ENCODE measurements at regions not wholly inside any gene's neighbourhood (a gene's known extent, or its start where the extent isn't known, plus 50 kb on each side); places are given as distances from the start of the nearest gene placed in this dataset.

DNA sequence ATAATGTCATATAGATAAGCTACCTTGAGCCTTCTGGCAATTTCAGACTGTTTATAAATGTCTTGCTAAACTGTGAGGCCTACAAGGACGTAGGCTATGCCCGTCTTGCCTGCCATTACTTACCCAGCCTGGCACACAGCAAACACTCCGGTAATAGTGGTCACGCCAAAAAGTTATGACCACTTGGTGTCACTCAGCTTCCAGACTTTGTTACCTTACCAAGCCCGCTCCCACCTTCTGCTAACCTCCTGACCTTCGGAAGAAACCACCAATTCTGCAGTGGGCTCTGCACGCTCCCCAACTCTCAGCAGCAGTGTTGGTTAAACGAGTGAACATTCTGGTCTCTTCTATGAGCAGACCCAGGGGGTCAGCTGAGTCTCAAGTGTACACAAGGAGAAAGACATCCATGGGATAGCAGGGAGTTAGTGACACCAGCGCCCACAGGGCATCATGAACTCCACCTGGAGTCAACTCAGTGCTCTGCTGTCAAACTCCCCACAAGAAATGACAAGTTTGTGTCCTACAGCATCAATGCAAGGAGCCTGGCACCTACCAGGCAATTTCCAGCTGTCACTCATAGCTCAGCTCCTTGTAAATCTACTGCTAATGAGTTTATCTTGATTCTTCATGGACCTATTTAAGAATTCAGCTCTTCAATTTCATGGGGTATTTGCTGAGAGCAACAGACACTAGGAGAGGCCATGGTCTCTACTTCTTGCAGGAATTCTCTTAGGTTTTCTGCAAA is 119.9 kb downstream of the TTLL2 start:
- no peak for DNase-seq

DNA sequence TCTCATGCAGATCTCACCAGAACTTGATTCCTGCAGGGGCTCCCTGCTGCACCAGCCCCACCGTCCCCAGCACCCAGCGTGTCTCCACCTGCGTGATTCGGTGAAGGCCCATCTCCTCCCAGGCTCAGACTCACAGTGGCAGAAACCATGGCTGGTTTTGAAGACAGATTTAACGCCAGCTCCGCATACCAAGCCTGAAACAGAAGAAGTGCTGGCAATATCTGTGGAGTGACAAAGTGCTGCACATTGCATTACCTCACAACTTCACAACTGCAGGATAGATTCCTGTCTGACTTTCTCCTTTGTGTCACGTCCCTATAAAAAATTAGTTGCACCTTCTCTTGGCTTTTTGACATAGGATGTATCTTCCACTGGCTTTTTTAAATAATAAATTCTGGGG is 120.7 kb downstream of the TTLL2 start:
- no peak for DNase-seq

DNA sequence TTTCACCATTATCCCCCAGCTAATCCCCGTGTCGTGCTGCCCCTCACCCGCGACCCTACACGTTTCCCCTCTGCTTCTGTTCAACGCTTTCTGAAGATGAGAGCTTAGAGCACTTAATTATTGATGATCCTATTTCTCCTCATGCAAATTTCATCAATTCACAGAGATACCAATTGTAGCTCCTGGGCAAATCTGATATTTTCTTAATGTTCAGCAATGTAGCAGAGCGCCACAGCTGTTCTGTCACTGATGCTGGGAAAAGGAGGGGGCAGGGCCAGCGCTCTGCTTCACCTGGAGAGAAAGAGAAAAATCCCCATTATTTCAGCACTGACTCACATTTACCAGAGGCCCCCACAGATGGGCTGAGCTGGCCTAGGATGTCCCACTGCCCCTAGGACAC is 121.2 kb downstream of the TTLL2 start:
- DNase-seq, result no peak

DNA sequence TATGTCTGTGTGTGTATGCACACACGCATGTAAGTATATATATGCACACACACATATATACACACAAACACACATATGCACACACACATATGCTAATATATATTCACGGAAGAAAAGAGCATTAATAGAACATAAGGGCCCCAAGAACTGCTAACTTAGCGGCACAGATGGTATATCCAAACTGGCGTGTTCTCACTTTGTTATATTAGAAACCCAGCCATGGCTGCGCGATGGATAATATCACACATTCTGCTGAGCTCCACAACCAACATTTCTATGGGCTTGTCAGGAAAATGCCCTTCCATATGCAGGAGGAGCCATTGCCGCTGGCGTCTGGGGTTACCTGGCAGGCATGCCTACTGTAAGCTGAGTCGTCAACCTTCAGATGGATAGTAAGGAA is 122.1 kb downstream of the TTLL2 start:
- no peak for DNase-seq

DNA sequence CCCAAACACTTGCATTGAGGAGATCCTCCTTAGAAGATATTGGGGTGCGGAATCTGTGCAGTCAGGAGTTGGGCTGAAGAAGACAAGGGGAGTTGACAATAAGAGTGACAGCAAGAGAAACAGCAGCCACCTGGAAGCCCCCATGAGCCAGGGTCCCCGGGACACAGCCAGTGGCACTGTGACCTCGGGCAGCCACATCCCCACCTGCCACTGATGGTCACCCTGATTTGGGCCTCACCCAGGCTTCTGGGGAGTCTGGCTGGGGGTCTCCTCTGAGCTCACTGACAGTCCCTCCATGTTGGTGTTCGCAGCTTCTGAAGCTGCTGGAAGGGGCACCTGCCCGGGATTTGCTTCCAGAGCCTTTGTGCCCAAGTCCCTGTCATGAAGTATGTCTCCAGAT is 123.5 kb downstream of the TTLL2 start:
- no peak for DNase-seq

DNA sequence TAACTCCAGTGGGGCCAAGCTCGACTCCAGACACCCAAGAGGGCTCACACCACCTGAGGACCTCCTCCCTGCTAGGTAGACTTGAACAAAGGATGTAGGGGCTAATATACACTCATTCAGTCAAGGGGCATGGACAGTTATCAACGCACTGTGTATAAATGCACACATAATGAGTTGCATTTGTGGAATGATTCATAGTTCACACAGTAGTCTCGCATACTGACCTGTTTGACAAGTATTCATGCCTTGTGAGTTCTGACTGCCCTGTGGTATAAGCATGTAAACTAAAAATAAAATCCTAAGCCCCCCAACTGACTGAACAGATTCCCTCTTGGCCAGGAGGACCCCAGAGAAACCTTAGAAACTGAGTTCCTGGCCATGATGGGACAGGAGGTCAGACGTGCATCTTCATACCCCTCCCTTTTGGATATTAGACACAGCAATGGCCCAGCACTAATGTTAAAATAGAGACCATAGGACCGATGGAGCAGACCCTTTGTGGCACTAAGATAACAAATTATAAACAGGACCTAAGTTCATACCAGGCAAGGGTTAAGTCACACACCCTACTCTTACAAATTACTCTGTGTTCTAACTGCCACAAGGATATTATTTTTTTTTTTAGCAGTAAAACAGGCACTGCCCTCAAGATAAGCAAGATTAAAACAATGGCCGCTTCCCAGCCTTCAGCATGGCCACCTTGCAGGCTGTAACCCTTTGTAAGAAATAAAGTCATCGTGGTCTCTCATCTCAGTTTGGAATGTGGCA is 124.4 kb downstream of the TTLL2 start:
- DNase-seq, result no peak

DNA sequence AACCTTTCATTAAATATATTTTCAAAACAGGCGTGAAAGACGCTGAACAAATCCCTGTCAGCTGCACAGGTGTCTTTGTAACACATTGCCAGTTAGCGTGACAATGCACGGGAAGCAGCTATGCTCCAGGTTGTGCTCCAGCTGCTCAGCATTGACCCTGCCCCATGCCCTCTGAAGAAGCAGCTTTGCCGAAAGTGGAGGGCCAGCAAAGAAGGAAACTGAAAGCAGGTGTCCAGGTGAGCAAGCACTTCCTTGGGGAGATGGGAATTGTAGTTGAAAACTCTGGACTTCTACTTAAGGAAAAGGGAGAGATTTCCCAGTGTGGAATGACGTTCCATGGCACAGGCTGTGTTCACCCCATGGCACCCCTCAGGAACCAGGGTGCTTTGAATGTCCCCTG is 125.7 kb downstream of the TTLL2 start:
- no peak for DNase-seq

DNA sequence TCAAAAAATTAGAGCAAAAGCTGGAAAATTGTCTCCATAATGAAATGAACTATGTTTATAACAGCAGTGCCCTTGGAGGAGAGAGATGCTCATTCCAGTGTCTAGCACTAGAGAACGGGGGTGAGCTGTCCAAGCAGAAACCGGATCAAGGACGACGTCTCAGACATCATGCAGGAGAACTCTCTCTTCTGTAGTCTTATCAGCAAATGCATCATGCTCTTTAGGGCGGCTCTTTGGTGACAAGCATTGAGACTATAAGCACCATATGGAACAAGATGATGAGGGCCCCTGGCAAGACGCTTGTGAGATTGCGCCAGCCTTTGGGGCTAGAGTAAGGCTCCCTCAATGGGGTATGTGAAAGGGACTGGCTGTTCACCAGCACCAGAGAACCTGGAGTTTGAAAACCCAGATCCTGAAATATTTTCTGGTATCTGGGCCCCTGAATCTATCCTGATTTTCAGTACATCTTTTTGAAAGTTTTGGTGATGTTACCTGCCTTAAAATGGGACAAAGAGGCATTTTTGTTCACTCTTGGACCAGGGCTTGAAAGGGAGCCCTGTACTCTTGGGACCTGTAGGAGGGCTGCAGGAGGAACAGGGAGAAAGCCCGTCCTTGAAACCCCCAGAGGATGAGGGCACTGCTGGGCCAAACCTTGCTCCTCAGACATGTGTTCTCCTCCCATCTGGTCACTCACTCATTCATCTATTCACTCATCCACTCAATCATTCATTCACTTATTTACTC is 127.6 kb downstream of the TTLL2 start:
- DNase-seq, result no peak

DNA sequence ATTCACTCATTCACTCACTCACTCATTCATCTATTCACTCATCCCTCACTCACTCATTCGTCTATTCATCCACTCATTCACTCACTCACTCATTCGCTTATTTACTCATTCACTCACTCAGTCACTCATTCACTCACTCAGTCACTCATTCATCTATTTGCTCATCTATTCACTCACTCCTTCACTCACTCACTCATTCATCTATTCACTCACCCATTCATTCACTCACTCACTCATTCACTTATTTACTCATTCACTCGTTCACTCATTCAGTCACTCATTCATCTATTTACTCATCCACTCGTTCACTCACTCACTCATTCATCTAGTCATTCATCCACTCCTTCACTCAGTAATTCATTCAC is 128.2 kb downstream of the TTLL2 start:
- no peak for DNase-seq

DNA sequence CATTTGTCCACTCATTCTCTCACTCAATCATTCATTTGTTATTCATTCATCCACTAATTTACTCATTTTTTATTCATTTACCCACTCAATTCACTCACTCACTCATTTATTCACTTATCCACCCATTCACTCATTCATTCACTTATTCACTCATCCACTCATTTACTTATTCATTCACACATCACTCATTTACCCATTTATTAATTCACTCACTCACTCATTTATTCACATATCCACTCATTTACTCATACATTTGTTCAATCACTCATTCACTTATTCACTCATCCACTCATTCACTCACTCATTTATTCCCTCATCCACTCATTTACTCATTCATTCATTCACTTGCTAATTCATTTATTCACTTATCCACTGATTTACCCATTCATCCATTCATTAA is 129.1 kb downstream of the TTLL2 start:
- no peak for DNase-seq

DNA sequence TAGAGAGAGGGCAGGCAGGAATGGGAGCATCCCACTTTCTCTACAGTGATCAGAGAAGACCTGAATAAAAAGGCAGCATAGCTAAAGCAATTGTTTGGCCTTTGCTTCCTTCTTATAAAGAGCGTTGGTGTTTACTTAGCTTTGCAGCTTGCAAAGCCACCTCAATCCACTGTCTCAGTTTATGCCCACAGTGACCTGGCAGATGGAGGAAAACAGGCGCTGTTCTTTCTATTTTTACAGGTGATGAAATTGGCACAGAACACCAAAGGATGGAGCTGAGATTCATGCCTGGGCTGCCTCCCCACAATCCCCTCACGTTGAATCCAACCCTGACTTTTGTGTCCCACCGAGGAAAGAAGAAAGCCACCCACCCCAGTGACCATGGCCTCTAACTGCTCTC is 130.5 kb downstream of the TTLL2 start:
- DNase-seq, result no peak

DNA sequence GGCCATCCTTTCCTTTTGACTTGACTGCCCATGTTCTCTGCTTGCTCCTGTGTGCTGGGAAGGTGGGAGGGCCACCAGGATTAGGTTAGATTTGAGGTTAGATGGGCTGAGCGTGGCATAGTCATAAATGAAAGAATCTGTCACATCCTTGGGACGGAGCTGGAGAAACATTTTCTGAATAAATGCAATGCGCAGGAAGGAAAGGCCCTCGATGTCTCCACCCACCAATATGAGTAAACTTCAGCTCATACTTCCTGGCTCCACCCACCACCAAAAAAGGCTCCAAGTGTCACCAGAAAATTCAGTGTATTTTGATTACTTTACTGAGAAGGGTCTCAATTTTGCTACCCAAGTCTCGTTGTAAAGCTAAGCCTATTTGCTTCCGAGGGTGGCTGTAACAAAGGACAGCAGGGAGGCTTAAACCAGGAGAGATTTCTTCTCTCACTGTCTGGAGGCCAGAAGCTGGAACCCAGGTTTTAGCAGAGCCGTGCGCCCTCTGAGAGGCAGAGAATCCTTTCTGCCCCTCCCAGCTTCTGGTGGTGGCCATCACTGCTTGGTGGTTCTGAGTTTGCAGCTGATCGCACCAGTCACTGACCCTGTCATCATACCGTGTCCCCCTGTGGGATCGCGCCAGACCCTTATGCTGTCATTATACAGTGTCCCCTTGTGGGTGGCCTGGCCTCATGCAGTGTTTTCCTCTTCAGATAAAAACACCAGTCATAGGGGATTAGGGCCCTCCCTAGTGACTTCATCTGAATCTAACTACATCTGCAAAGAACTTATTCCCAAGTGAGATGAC is 137.8 kb downstream of the TTLL2 start:
- DNase-seq, result no peak

DNA sequence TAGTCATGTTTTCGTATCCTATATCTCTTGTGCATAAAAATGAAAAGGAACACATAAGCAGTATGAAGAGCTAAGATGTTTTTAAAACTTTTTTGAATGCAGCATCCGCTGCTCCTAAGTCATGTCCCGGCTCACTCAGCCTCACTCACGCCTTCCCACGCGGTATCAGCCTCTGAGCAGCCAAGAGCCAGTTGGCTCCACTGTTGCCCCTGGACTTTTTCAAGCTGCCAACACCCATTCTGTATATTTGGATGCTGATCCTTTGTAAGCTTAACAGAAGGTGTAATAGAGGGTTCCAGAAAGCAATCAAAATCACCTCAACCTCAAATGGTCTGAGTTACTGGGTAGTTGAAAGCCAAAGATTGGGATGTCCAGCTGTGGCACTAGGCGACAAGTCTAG is 139.3 kb downstream of the TTLL2 start:
- no peak for DNase-seq

DNA sequence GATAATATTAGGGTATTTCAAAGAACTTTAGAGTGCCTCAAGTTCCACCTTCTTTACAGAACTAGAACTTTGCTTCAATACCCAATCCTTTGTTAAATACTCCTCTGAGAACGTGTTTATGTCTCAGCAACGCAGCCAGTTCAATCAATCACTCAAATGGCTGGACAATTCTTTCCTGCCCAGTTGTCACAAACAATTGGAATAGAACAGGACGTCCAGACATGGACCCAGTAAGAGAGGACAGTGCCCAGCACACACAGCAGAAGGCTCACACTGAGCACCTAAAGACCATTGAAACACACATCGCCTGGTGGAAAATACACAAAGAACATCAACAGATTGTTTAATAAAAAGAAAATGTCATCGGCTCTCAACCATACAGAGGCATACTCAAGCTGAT is 140.6 kb downstream of the TTLL2 start:
- no peak for DNase-seq

DNA sequence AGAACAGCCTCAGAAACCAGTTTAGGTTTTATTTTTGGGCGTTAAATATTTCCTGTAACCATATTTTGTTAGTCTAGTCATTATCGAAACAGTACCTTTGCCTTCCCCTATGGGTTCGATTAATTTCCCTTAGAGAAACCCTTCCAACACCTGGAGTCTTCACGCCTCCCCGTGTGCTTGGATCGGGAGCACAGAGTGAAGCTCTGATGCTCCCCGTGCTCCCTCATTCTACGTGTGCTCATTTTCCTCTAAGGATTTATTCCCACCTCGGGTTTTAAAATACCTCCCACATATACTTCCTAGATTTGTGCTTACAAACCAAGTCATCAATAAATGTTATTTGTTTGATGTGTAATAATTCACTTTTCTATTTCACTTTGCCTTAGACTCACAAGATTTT is 142.4 kb downstream of the TTLL2 start:
- no peak for DNase-seq

DNA sequence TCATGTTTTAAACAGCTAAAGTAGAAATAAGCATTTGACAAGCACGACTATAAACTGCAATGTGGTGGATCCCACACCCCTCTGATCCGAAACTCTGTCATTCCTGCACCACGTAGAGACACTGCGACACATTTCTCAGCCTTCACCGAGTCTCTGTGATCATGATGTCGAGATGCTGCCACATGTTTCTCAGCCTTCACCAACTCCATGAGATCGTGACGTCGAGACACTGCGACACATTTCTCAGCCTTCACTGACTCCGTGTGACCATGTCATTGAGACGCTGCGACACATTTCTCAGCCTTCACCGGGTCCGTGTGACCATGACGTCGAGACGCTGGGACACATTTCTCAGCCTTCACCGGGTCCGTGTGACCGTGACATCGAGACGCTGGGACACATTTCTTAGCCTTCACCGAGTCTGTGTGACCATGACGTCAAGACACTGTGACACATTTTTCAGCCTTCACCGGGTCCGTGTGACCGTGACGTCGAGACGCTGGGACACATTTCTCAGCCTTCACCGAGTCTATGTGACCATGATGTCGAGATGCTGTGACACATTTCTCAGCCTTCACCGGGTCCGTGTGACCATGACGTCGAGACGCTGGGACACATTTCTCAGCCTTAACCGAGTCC is 143.0 kb downstream of the TTLL2 start:
- no peak for DNase-seq

DNA sequence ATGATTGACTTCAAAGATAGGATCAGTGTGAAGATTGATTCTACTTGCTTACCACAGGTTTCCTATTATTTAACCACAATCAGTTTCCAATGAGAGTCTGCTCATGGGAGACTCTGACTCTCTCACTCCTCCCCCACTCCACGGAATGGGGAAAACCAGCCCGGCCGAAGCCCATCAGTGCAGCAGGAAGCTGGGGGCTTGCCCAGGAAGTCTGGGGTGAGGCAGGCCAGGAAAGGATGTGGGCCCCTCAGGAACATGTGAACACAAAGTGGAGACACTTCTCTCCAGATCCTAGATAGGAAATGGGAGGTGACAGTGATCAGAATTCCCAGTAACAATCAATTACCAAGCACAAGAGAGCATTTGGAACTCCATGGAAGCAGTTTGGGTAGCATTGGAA is 144.2 kb downstream of the TTLL2 start:
- no peak for DNase-seq

DNA sequence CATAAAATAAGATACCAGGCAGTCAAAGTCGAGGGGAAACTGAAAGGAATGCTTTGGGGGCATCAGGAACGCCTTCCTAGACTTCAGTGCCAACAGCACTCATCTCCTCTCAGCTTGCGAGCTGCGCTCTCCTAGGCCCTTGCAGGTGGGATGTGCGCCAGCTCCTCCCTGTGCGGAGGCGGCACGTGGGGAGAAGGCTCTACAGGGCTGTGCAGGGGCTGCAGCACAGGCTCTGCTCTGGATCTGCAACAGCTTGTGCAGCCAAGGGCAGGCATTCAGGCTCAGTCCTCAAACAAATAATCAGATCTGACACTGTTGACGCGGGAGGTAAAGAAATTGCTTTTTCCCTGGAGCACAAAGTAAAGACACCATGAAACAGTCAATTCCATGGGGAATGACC is 144.8 kb downstream of the TTLL2 start:
- DNase-seq, result no peak

DNA sequence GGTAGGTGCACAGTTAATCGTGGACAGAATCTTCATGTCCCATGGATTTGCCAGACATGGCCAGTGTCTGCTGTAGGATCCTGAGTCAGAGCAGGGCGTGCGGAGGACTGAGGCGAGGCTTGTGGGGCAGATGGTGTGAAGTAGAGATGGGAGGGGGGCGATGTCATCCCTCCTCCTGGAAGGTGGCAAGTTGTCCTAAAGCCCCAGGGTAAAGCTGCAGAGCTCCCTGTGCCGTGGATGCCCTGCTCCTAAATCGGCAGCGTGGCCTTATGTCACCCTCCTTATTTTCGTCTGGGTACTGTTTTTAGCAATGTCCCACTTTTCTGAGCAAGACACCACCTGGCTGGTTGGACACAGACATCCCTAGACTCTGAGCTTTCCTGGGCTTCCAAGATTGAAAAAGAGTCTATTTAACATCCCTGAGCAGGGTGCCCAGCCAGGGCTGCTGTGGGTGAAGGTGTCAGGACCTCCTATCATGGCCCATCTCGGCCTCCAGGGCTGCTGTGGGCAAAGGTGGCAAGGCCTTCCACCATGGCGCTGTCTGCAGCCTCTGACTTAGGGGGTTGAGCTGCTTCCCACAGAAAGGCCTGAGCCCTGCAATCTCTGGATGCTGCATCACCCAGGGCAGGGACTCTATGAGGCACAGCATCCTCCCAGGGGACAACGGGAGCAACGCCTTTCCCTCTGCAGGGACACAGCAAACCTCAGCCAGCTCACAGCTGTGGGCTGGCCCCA is 145.4 kb downstream of the TTLL2 start:
- no peak for DNase-seq

DNA sequence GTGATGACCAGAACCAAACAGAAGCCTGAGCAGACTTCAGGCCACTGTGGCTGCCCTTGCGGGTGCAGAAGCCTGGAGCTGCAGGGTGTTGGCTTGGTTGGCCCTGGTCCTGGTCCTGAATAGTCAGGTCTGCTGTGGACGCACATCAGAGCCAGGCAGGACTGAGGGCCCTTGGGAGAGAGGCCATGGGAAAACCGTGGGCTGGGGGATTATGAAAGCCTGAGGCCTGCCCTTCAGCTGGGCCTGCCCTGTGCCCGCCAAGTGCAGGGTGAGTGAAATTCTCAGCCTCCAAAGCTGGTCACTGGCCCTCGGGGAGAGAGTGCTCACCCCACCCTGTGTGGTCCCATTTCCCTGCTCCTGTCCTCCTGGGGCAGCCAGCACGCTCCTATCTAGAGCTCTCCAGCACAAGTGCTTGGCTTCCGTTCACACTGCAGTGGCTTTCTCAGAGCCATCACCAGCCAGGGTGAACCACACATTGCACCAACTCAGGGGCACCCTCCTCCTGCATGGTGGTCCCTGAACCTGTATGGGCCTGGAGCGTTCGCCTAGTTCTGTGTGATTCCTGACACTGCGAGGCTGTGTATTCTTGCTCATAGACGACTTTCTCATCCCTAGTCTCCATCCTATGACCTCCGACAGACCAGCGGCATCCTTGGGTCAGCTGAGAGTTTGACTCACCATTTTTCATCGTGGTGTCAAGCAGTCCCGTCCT is 146.1 kb downstream of the TTLL2 start:
- no peak for DNase-seq

DNA sequence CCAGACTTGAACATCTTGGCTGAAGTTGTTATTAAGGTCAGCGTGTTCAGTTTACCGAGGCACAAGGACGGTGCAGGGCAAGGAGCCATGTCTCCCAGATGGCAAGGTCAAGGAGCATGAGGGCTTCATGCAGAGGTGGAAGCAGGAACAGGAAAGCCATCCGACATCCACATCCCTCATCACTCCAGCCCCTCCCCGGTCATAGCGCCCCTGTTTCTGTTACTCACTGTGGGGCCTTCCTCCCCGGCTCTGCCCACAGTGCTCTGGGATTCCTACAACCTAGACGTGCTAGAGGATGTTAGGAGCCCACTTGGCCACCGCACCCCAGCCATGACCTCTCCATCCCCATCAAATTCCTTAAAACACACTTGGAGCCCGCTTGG is 146.7 kb downstream of the TTLL2 start:
- no peak for DNase-seq
